ENCODE measurements at regions not wholly inside any gene's neighbourhood (a gene's known extent, or its start where the extent isn't known, plus 50 kb on each side); places are given as distances from the start of the nearest gene placed in this dataset.
"Not testable (repeated sequence)": the region's sequence is repeated elsewhere in the genome, so short reads cannot be mapped to it uniquely, and the experiment has no call there.

- Mint-ChIP-seq H3K4me1 (peaks cover 16 to 19% (median 18%) of the 10 kb centered on the region in 3 donors), H3K27ac (peak overlapping the region in 1 of 6 donors; percentile 10), H3K27me3 (peaks cover 0 to 5% (median 0%) of the 10 kb centered on the region in 3 donors), H3K9me3 (peaks cover 0 to 2% (median 0%) of the 10 kb centered on the region in 7 donors), H3K4me3 (peak overlapping the region in 1 of 8 donors; percentile 45), H3K36me3 (peaks cover 0 to 7% of the 10 kb centered on the region in 2 donors)
- DNase-seq (no peak), ATAC-seq (ENCODE audit: low read depth in 2 of 2) (no peak)
These were observed 148.3 kb downstream of the TFAP2B start for GRCh38 chr6:50966986-50967385.

- H3K27me3 Mint-ChIP-seq; H3K27ac Mint-ChIP-seq; H3K9me3 Mint-ChIP-seq; H3K36me3 Mint-ChIP-seq; H3K4me3 Mint-ChIP-seq; DNase-seq; ATAC-seq (ENCODE audit: low read depth in 2 of 2): not testable (repeated sequence)
- H3K4me1 Mint-ChIP-seq, result peaks cover 16 to 19% (median 18%) of the 10 kb centered on the region in 3 donors
These were observed 149.6 kb downstream of the TFAP2B start for GRCh38 chr6:50968246-50968645.

- Mint-ChIP-seq H3K9me3 (peaks cover 0 to 2% (median 0%) of the 10 kb centered on the region in 7 donors), H3K4me1 (peaks cover 7 to 13% (median 11%) of the 10 kb centered on the region in 3 donors), H3K36me3 (peaks cover 0 to 7% of the 10 kb centered on the region in 2 donors), H3K27ac (peak overlapping the region in 1 of 6 donors; percentile 73), H3K27me3 (peaks cover 0 to 9% (median 0%) of the 10 kb centered on the region in 3 donors), H3K4me3 (no peak overlapping the region)
- no peak for ATAC-seq (ENCODE audit: low read depth in 2 of 2)
- no peak for DNase-seq
These were observed 152.2 kb downstream of the TFAP2B start for GRCh38 chr6:50970908-50971307.

GRCh38 chr6:50973464-50973863 lies 154.8 kb downstream of the TFAP2B start:
- peaks cover 0 to 4% (median 0%) of the 10 kb centered on the region in 7 donors for H3K9me3 Mint-ChIP-seq
- peaks cover 0 to 9% (median 0%) of the 10 kb centered on the region in 3 donors for H3K27me3 Mint-ChIP-seq
- no peak for ATAC-seq (ENCODE audit: low read depth in 2 of 2)
- H3K4me1 Mint-ChIP-seq, result no peaks in the 10 kb centered on the region
- no peak for DNase-seq
- peaks cover 0 to 7% of the 10 kb centered on the region in 2 donors for H3K36me3 Mint-ChIP-seq
- no peak overlapping the region for H3K27ac Mint-ChIP-seq
- no peak overlapping the region for H3K4me3 Mint-ChIP-seq

- Mint-ChIP-seq H3K4me3 (no peak overlapping the region), H3K27ac (peak overlapping the region in 1 of 6 donors; percentile 15), H3K27me3 (peaks cover 0 to 9% (median 0%) of the 10 kb centered on the region in 3 donors), H3K9me3 (peaks cover 0 to 4% (median 0%) of the 10 kb centered on the region in 7 donors), H3K36me3 (no peaks in the 10 kb centered on the region), H3K4me1 (no peaks in the 10 kb centered on the region)
- DNase-seq (no peak), ATAC-seq (ENCODE audit: low read depth in 2 of 2) (no peak)
These were observed 155.6 kb downstream of the TFAP2B start for GRCh38 chr6:50974319-50974718.

GRCh38 chr6:50975216-50975615 lies 156.5 kb downstream of the TFAP2B start:
- ATAC-seq (ENCODE audit: low read depth in 2 of 2) (no peak), DNase-seq (no peak)
- H3K36me3 Mint-ChIP-seq, result no peaks in the 10 kb centered on the region
- H3K27me3 Mint-ChIP-seq, result peaks cover 0 to 9% (median 0%) of the 10 kb centered on the region in 3 donors
- no peaks in the 10 kb centered on the region for H3K4me1 Mint-ChIP-seq
- H3K27ac Mint-ChIP-seq, result no peak overlapping the region
- no peak overlapping the region for H3K4me3 Mint-ChIP-seq
- peaks cover 0 to 4% (median 0%) of the 10 kb centered on the region in 7 donors for H3K9me3 Mint-ChIP-seq

- Mint-ChIP-seq H3K4me3 (no peak overlapping the region), H3K27me3 (peaks cover 0 to 5% (median 4%) of the 10 kb centered on the region in 3 donors), H3K27ac (no peak overlapping the region), H3K36me3 (no peaks in the 10 kb centered on the region), H3K4me1 (no peaks in the 10 kb centered on the region), H3K9me3 (peaks cover 0 to 6% (median 0%) of the 10 kb centered on the region in 7 donors)
- ATAC-seq (ENCODE audit: low read depth in 2 of 2) (no peak), DNase-seq (no peak)
These were observed 158.2 kb downstream of the TFAP2B start for GRCh38 chr6:50976907-50977306.

GRCh38 chr6:50977796-50978195 lies 159.1 kb downstream of the TFAP2B start:
- peaks cover 0 to 5% (median 0%) of the 10 kb centered on the region in 7 donors for H3K9me3 Mint-ChIP-seq
- no peak for ATAC-seq (ENCODE audit: low read depth in 2 of 2)
- no peak overlapping the region for H3K4me3 Mint-ChIP-seq
- H3K36me3 Mint-ChIP-seq, result no peaks in the 10 kb centered on the region
- no peak for DNase-seq
- H3K27me3 Mint-ChIP-seq, result peaks cover 0 to 4% (median 0%) of the 10 kb centered on the region in 3 donors
- no peaks in the 10 kb centered on the region for H3K4me1 Mint-ChIP-seq
- H3K27ac Mint-ChIP-seq, result no peak overlapping the region

- H3K27me3 Mint-ChIP-seq, result peaks cover 0 to 4% (median 0%) of the 10 kb centered on the region in 3 donors
- no peak overlapping the region for H3K4me3 Mint-ChIP-seq
These were observed 159.9 kb downstream of the TFAP2B start for GRCh38 chr6:50978380-50979170.

GRCh38 chr6:50979171-50979525 lies 160.5 kb downstream of the TFAP2B start:
- Mint-ChIP-seq H3K27me3 (peaks cover 0 to 4% (median 3%) of the 10 kb centered on the region in 3 donors), H3K4me1 (no peaks in the 10 kb centered on the region), H3K27ac (no peak overlapping the region), H3K36me3 (no peaks in the 10 kb centered on the region), H3K4me3 (no peak overlapping the region), H3K9me3 (peaks cover 0 to 5% (median 0%) of the 10 kb centered on the region in 7 donors)
- ATAC-seq (ENCODE audit: low read depth in 2 of 2), result no peak
- no peak for DNase-seq

More at GRCh38 chr6:50978380-50979170, 159.9 kb downstream of the TFAP2B start:
- H3K27ac Mint-ChIP-seq, result no peak overlapping the region
- H3K4me1 Mint-ChIP-seq, result no peaks in the 10 kb centered on the region
- no peak for ATAC-seq (ENCODE audit: low read depth in 2 of 2)
- peaks cover 0 to 5% (median 0%) of the 10 kb centered on the region in 7 donors for H3K9me3 Mint-ChIP-seq
- H3K36me3 Mint-ChIP-seq, result no peaks in the 10 kb centered on the region
- no peak for DNase-seq

- Mint-ChIP-seq H3K9me3 (peaks cover 0 to 6% (median 0%) of the 10 kb centered on the region in 7 donors), H3K27ac (no peak overlapping the region), H3K4me1 (no peaks in the 10 kb centered on the region), H3K36me3 (no peaks in the 10 kb centered on the region), H3K27me3 (peaks cover 4 to 5% (median 4%) of the 10 kb centered on the region in 3 donors), H3K4me3 (no peak overlapping the region)
- ATAC-seq (ENCODE audit: low read depth in 2 of 2), result no peak
- DNase-seq, result no peak
These were observed 165.5 kb downstream of the TFAP2B start for GRCh38 chr6:50984135-50984534.

- peaks cover 0 to 5% (median 4%) of the 10 kb centered on the region in 3 donors for H3K27me3 Mint-ChIP-seq
- ATAC-seq (ENCODE audit: low read depth in 2 of 2), result no peak
- H3K4me1 Mint-ChIP-seq, result no peaks in the 10 kb centered on the region
- H3K9me3 Mint-ChIP-seq, result peaks cover 0 to 5% (median 2%) of the 10 kb centered on the region in 7 donors
- H3K27ac Mint-ChIP-seq, result no peak overlapping the region
- H3K4me3 Mint-ChIP-seq, result no peak overlapping the region
- H3K36me3 Mint-ChIP-seq, result no peaks in the 10 kb centered on the region
- no peak for DNase-seq
These were observed 167.6 kb downstream of the TFAP2B start for GRCh38 chr6:50986319-50986718.

- no peak for ATAC-seq (ENCODE audit: low read depth in 2 of 2)
- DNase-seq, result no peak
- Mint-ChIP-seq H3K4me1 (no peaks in the 10 kb centered on the region), H3K36me3 (no peaks in the 10 kb centered on the region), H3K27me3 (peaks cover 0 to 5% (median 2%) of the 10 kb centered on the region in 3 donors), H3K4me3 (no peak overlapping the region), H3K9me3 (peaks cover 0 to 5% (median 2%) of the 10 kb centered on the region in 7 donors), H3K27ac (no peak overlapping the region)
These were observed 170.5 kb downstream of the TFAP2B start for GRCh38 chr6:50989123-50989522.

Measured in naive B cell (primary cell).